Posterior cingulate gyrus (tissue), 11 donors: ENCODE measurements at regions not wholly inside any gene's neighbourhood (a gene's known extent, or its start where the extent isn't known, plus 50 kb on each side); places are given as distances from the start of the nearest gene placed in this dataset.

Experiments
- DNase-seq, 10 donors: peaks; one replicate each; pipeline versions ENCODE4 v3.0.0 to v3.0.0-alpha.2; 2020 to 2021; ENCODE audit warnings: mixed read lengths in 3 of 10
- intact Hi-C: fragments of 100-400 bp; cut with DNase I; formaldehyde crosslinking; loops from one replicate; pipeline ENCODE4 v1.15.1; 2023

DNA sequence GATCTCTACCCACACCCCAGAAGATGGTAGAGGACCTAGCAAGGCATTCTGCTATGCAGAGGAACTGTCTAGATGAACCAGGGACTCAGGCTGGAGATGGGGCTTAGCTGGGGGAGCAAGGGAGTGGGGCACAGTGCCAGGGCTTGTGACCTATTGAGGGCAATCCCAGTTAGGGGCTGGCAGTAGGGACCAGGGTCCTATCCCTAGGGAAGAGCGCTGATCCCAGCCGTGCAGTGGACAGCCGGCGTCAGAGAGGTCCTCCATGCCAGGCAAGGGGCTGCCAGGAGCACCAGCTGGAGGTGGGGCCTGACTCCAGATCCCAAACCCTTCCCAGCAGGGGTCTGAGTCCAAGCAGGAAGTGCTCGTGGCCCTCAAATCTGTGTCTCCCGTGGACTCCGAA, 52.7 kb upstream of the NEURL1B start:
- intact Hi-C loops: no loop called here
- peak in 1 of 10 donors; percentile 26 for DNase-seq

DNA sequence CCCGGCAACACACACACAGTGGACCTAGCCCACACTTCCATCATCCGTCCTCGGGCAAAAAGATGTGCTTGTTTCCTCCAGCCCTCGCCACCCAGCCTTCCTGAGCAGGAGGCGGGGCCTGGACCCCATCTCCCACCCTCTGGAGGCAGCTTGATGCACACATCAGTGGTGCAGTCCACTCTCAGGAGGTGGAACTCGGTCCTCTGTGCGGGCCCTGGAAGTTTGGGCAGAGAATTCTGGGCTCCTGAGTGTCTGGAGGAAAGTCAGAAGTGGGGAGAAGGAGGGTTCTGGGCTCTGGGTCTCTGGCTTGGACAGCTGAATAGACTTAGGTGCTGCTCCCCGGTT, 54.0 kb upstream of the NEURL1B start:
- intact Hi-C loops: no loop called here
- DNase-seq: peak in 2 of 10 donors; percentile 62 to 68

DNA sequence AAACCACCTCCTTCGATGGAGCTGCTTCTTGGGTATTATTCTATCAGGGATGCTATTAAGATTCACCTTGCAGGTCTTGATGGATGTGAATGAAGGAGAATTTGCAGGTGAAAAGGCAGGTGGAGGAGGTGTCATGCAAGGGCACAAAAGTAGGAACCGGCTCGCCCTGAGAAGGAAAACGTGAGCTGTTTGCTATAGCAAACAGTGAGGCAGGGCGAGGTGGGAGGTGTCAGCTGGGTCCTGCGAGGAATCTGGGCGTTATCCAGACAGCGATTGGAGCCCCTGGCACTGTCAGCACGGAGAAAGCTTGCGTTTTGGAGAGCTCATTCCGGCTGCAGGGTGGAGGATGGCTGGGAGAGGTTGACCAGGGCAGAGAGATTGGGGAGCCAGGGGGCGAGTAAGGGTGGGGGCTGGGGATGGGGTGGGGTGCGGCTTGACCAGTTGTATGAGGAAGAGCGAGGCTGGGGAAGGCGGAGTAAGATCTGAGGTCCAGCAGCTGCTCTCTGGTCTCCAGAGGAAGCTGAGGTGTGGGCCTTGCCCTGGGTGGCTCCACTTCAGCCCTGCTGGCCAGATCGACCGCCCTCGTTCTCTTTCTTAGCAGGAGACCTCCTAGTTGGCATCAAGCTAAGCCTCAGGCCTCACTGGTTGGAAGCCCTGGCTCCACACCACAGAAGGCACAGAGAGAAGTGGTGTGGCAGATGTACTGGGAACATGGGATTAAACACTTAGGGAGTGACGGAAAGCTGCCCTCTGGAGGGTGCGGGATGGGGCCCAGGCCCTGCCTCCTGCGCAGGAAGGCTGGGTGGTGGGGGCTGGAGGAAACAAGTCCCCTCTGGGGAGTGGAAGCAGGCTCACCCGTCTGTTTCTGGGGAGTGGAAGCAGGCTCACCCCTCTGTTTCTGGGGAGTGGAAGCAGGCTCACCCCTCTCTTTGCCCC, 54.7 kb upstream of the NEURL1B start:
- intact Hi-C loops: no loop called here
- peak in 3 of 10 donors; percentile 37 to 76 (median 69) for DNase-seq

- DNase-seq: peak in 2 of 10 donors; percentile 2 to 21
- intact Hi-C loops: no loop called here
These were observed 55.9 kb upstream of the NEURL1B start for GRCh38 chr5:172585114-172585513.

GRCh38 chr5:172584638-172585037, 56.4 kb upstream of the NEURL1B start:
- peak in 2 of 10 donors; percentile 35 to 61 for DNase-seq
- intact Hi-C loops: no loop called here

- intact Hi-C loops: no loop called here
- DNase-seq: peak in 2 of 10 donors; percentile 48 to 73
These were observed 57.0 kb upstream of the NEURL1B start for GRCh38 chr5:172583931-172584511.

GRCh38 chr5:172582940-172583339, 58.1 kb upstream of the NEURL1B start:
- DNase-seq: peak in 3 of 10 donors; percentile 32 to 75 (median 57)
- intact Hi-C loops: no loop called here

- intact Hi-C loops: no loop called here
- DNase-seq: peak in 2 of 10 donors; percentile 15 to 22
These were observed 59.7 kb upstream of the NEURL1B start for GRCh38 chr5:172581315-172581714.

DNA sequence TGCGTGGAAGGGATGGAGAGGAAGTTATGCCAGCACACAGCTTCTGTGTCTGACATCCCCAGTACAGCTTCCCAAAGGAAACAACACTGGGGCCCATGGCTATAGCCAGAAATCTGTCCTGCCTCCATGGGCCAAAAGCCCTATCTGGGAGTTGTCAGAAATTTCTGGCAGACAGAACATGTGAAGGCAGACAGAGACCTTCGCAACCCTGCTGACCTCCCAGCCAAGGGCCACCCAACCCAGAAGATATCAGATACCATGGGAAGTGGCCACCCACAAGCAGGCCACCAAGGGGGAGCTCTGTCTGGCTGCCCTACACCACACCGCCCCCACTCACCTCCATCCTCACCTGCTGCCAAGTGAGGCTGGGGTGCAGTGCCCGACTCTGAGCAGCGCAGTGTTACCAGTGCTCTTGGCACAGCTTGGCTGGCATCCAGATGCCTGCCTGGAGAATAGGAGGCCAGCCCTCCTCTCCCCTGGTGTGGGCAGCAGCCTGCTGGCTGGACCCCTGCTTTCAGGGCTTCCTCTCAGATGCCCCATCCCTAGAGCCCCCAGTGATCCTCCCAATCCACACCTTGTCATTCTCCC, 61.6 kb upstream of the NEURL1B start:
- intact Hi-C loops: no loop called here
- DNase-seq: peak in 3 of 10 donors; percentile 31 to 62 (median 53)

DNA sequence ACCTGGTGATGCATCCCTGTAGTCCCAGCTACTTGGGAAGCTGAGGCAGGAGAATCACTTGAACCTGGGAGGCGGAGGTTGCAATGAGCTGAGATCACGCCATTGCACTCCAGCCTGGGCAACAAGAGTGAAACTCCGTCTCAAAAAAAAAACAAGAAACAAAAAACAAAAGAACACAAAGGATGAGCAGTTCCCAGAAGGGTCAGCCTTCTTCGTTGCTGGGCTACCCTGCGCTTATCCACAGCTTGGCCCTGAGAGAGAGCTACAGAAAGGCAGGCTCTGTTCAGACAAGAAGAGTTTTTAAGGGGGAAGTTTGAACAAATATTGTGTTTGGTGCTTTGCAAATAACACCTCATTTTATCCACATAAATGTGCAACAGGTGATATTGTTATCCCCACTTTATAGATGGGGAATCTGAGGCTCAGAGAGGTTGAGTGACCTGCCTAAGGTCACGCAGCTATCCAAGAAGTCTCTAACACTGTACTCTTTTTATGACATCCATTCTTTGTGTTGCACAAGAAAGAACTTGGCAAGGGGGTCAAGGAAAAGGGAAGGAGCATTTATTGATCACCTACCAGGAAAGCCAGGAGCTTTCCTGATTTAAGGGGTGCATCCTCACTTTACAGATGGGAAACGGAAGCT, 63.7 kb upstream of the NEURL1B start:
- DNase-seq: peak in 3 of 10 donors; percentile 5 to 21 (median 17)
- intact Hi-C loops: no loop called here

DNA sequence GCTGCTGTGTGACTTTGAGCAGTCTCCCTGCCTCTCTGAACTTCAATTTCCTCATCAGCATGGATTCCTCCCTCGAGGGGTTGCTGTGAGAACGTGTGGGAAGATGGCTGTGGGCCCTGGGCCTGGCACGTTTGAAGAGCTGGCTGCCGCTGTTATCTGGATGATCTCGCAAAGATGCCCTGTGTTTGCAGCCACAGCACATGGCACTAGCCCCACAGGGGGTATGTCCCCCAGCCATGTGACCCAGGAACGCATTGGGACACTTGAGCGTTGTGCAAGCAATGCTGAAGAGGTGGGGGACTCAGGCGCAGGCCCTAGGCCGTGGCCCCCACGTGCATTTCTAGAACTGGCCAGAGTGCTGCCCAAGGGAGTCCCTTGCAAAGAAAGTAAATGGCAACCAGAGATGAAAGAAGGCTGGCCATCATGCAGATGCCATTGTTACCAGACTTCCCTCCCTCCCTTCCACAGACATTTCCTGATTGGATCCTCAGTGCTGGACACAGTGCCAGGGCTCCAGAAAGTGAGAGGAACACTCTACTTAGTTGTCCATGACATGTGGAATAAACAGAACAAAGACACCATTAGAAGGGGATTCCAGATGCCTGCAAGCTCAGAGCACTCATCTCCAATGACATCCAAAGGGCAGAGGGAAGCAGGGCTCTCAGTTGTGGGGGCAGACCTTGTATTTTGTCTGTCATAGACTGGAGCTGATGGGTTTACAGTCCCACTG, 65.1 kb upstream of the NEURL1B start:
- peak in 3 of 10 donors; percentile 59 to 77 (median 65) for DNase-seq
- intact Hi-C loops: no loop called here

DNA sequence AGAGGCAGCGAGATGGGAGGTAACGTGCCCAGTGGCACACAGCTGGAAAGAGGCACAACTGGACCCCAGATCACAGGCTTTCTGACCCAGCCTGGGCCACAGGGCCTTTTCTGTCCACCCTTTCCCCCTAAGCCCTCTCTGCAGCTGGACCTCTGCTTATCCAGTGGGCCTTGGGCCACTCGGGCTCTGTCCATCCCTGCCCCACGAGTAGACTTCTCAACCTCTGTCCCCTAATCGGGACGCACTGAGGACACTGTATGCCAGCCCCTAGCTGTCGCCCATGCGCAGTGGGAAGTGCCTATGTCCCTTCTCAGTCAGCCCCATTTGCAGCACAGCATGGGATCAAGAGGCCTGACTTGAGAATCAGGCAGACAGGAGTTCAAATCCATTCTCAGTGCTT, 65.6 kb upstream of the NEURL1B start:
- intact Hi-C loops: no loop called here
- peak in 3 of 10 donors; percentile 46 to 58 (median 57) for DNase-seq

DNA sequence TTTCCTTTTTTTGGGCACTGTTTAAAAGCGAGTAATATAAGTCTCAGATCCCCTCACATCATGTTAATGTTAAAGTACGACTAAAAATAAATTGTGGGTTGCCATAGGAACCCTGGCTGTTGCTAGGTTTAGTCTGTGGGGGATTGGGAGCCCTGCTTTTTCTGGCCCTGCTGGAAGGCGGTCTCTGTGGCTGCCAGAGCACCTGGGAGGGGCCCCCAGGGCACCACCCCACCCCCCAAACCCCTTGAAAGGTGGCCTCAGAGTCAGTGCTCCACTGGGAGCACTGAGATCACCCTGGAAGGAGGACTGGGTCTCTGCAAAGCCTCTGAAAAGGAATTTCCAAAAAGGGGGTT, 66.2 kb upstream of the NEURL1B start:
- intact Hi-C loops: no loop called here
- peak in 3 of 10 donors; percentile 54 to 85 (median 82) for DNase-seq

- peak in 5 of 10 donors; percentile 22 to 85 (median 67) for DNase-seq
- intact Hi-C loops: no loop called here
These were observed 66.8 kb upstream of the NEURL1B start for GRCh38 chr5:172573986-172574870.

DNA sequence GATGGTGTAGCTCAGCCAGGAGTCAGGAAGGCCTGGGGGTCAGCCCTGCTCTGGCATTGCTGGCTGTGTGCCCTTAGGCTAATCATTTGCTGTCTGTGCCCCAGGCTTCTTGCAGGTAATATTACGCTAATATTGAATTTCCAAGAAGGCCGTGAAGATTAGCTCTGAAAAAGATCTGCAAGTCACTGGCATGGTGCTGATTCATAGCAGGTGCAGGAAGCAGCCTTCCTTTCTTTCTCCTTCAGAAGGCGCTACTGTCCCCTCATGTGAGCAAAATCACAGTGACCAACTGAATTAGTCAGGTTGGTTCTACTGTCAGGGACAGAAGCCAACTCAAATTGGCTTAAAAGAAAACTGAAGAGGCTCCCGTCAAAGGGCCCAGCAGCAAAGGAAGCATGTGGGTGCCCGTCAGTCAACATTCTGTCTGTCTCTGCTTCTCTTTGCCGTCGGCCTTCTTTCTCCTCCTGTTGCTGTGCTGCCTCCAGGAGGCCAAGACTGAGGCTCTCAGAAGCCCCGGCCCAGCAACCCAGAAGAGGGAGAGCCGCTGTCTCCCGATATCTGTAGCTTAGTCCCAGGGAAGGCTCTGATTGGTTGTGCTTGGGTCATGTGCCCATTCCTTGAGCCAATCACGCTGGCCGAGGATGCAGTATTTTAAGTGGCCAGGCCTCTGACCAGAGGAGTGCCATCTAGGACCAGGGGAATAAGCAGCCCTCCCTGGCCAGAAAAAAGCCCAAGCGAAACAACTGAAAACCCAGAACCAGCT, 67.8 kb upstream of the NEURL1B start:
- DNase-seq: peak in 3 of 10 donors; percentile 26 to 61 (median 32)
- intact Hi-C loops: no loop called here

DNA sequence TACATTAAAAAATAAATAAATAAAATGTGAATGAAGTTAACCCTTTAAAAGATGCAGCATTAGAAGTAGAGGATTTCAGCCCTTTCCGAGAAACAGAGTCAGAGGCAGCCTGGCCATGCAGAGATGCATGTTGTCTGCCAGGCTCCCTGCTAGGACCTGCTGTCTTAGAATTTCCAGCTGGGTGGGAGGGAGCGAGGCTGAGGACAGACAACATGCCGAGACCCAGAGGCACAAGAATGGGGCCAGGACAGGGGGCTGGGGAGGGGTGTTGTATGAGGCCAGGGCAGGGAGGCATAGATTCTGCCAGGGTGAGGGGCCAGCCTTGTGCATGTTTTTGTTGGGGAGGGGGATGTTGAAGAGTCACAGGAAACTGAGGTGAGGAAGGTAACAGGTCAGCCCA, 68.6 kb upstream of the NEURL1B start:
- peak in 3 of 10 donors; percentile 28 to 56 (median 50) for DNase-seq
- intact Hi-C loops: no loop called here

DNA sequence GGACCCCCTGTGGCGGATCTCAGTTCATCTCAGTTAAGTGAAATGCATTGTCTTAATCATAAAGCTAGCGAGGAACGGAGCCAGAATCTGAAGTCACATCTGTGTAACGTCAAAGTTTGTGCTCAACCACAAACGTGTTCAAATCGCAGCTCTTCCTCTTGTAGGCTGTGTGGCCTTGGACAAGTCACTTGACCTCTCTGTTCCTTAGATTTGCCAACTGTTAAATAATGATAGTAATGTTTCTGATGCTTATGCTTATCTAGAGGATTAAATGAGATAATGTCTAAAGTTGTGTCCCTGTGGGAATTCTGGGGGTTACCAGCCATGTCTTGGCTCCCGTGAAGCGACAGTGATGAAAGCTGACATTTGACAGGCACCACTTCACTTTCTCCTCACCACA, 69.2 kb upstream of the NEURL1B start:
- intact Hi-C loops: no loop called here

DNA sequence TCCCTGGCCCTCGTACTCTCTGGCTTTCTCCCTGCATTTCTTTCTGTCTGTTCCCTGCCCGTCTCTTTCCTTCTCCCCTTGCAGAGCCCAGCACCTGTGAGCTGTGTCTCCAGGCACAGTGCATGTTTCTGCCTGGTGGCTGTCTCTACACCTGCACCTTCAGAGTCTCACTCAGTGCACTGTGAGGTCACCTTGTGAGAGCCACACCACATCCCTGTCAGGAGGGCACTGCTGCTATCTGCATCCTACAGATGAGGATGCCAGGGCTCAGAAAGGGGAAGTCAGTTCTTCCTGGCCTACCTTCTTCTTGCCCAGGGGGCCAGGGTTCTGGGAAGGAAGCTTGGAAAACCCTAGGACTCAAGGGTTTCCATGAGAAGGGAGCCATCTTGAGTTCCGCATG, 69.7 kb upstream of the NEURL1B start:
- peak in 2 of 10 donors; percentile 8 to 27 for DNase-seq
- intact Hi-C loops: no loop called here

More for the DNA sequence above, 69.2 kb upstream of the NEURL1B start:
- peak in 2 of 10 donors; percentile 10 to 19 for DNase-seq
